ENCODE measurements at regions not wholly inside any gene's neighbourhood (a gene's known extent, or its start where the extent isn't known, plus 50 kb on each side); places are given as distances from the start of the nearest gene placed in this dataset.

- no peak for DNase-seq (ENCODE audit: low spot score)
Observed at GRCh38 chr9:8088477-8088876, 288.9 kb upstream of the DMAC1 start.

GRCh38 chr9:8085986-8086385, 286.4 kb upstream of the DMAC1 start:
- DNase-seq (ENCODE audit: low spot score) = no peak

DNA sequence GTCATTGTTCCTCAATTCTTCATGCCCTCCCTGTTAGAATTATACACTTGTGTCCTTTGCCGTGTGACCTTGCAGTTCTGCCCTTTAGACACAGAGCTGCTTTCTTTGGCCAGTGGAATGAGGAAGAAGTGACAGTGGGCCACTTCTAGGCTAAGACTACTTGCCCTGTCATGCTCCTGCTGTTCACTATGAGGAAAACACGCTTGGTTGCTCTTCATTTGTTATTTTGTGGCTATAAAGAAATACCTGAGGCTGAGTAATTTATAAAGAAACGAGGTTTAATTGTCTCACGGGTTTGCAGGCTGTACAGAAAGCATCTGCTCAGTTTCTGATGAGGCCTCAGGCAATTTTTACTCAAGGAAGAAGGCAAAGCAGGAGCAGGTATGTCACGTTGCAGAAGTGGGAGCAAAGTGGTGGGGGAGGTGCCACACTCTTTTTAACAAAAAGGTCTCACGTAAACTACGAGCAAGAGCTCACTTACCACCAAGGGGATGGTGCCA, 279.1 kb upstream of the DMAC1 start:
- DNase-seq (ENCODE audit: low spot score) = no peak

DNA sequence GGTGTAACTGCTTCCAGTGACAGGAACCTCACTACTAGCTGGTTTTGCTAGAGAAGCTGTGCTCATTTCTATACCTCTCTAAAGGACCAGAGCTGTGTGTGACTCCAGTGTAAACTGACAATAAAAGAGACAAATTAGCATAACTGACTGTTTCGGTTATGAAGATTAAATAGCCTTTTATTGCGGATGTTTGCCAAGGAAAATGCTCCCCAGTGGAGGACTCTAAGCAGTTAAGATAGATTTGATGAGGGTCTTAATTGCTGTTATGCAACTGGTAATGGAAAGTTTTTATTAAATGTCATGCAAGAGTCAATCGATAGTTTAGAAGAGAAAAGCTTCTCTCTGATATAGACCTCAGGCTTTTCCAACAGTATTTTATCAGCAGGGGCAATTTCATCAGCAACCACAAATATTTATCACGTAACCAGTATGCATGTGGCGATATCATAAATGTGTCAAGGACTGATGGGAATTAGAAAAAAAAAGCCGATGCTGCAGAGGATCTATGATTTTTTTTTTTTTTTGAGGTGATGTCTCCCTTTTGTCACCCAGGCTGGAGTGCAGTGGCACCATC, 275.2 kb upstream of the DMAC1 start:
- no peak for DNase-seq (ENCODE audit: low spot score)

- DNase-seq (ENCODE audit: low spot score) = no peak
Observed at GRCh38 chr9:8071445-8071798, 271.8 kb upstream of the DMAC1 start.

DNA sequence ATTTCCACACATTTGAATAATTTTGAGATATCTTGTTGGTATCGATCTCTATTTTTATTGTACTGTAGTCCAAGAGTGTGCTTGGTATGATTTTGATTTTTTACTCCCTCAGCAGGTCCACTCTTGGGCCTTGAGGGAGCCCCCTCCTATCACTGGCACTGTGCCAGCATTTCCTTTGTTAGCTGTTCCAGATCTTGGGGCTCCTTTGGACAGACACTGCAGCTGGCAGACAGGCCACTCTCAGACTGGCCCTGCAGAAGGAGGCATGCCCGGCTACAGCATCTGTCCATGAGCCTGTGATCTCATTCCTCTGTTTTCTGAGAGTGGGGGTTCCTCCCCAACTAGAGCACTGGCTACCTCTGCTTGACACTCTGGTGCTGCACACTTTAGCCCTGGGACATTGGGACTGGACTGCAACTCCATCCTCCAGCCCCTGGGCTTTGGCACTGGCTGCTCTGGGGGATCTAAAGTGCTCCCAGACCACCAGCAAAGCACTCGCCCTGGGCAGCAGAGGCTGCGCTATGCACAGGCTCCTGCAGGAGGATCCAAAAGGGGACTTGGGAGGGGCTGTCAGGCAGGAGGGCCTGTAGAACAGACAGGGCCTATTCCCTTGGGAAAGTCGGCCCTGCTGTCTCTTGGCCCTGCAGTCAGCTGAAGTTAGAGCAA, 271.3 kb upstream of the DMAC1 start:
- DNase-seq (ENCODE audit: low spot score) = peak; percentile 26

- DNase-seq (ENCODE audit: low spot score) = no peak
Observed at GRCh38 chr9:8062459-8062858, 262.9 kb upstream of the DMAC1 start.

DNA sequence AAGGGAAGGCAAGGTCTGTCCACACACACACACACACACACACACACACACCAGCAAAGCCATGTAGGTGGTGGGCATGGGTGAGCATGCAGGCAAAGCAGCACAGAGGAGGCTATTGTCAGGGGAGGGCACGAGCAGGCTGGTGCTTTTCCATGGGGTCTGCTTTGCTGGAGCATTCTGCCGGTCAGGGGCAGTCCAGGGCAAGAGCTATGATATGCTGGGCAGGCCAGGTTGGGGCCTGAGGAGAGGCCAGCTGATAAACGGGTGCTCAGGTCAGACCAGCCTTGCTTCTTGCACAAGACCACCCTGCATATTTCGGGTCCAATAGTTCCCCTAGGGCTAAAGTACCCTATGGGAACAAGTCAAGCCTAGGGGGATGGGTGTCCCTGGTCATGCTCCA, 253.9 kb upstream of the DMAC1 start:
- no peak for DNase-seq (ENCODE audit: low spot score)

- no peak for DNase-seq (ENCODE audit: low spot score)
Observed at GRCh38 chr9:8052991-8053390, 253.4 kb upstream of the DMAC1 start.

GRCh38 chr9:8037745-8038144, 238.2 kb upstream of the DMAC1 start:
- DNase-seq (ENCODE audit: low spot score) = no peak

DNA sequence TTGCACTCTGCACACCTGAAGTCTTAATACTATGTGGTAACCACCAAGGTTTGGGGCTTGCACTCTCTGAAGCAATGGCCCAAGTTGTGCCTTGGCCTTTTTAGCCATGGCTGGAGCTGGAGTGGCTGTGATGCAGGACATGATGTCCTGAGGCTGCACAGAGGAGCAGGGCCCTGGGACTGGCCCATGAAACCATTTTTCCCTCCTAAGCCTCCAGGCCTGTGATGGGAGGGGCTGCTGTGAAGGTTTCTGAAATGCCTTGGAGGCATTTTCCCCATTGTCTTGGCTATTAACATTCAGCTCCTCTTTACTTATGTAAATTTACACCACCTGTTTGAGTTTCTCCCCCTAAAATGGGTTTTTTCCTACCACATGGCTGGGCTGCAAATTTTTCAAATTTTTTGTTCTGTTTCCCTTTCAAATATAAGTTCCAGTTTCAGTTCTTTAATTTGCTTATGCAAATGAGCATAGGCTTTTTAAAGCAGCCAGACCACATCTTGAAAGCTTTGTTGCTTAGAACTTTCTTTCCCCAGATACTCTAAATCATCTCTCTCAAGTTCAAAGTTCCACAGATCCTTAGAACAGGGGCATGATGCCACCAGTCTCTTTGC, 237.4 kb upstream of the DMAC1 start:
- DNase-seq (ENCODE audit: low spot score) = no peak

GRCh38 chr9:8033794-8034193, 234.2 kb upstream of the DMAC1 start:
- no peak for DNase-seq (ENCODE audit: low spot score)

GRCh38 chr9:8030095-8030494, 230.5 kb upstream of the DMAC1 start:
- DNase-seq (ENCODE audit: low spot score) = no peak

DNA sequence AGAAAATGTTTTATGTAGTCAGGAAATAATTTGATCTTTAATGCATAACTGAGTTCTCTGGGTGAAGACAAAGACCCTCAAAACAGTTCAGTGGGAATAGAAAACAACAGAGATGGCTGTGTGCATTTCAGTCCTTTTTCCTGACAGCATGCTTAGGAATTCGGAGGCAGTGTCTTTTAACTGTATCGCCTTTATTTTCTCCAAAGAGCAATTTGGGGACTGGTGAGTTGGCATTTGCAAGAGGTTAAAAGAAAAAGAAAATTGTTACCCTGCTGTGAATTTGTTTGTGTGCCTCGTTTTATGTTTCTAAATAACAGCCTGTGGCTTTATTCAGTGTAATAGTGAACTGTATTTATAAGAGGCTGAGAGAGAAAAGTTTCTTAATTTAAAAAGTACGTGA, 227.8 kb upstream of the DMAC1 start:
- DNase-seq (ENCODE audit: low spot score) = no peak

- DNase-seq (ENCODE audit: low spot score) = no peak
Observed at GRCh38 chr9:8025551-8025950, 226.0 kb upstream of the DMAC1 start.

DNA sequence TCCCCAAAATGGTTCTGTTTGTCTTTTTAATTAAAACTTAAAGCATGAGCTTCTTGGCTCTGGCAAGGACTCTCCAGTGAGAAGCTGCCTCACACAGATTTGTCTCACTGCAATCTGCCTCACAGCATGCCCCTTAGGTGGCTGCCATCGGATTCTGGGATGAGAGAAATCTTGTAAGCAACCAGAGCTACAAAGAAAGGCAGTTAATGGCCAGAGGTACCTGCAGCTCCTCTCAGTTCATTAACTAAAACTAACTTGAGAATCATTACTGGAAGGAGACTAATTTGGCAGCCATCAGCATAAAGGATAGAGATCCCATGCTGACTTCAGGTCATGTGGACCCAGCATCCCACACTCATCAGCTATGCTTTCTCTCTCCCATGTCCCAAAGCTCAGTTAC, 220.6 kb upstream of the DMAC1 start:
- no peak for DNase-seq (ENCODE audit: low spot score)

- no peak for DNase-seq (ENCODE audit: low spot score)
Observed at GRCh38 chr9:8019636-8020035, 220.1 kb upstream of the DMAC1 start.

DNA sequence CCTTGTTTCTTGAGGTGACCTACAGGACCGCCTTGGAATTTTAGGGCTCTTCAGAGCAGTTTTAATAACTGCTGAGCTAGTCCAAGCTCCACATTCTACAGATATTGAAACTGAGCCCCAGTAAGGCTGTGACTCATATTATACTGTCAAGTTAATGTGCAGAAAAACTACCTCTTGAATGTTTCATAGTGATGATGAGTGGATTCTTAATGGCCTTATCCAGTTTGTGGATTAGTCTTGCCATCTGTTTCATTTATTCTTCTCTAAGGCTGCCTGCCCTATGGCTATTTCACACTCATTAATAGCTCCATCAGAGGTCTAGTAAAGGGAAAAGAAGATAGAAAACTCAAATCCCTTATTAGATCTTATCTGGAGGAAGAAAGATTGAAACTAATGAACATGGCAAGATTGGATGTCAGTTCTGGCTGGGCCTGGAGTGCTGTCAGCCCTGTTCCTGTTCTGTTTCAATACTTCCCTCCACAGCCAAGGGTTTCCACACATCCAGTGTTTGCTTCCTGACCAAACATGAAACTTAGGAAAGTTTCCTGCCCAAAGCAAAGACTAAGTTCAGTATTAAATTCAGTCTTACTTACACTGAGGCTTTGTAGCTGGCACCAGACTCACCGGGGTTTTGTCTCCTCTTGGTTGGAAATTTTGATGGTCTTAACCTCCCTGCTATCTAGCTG, 215.6 kb upstream of the DMAC1 start:
- no peak for DNase-seq (ENCODE audit: low spot score)

DNA sequence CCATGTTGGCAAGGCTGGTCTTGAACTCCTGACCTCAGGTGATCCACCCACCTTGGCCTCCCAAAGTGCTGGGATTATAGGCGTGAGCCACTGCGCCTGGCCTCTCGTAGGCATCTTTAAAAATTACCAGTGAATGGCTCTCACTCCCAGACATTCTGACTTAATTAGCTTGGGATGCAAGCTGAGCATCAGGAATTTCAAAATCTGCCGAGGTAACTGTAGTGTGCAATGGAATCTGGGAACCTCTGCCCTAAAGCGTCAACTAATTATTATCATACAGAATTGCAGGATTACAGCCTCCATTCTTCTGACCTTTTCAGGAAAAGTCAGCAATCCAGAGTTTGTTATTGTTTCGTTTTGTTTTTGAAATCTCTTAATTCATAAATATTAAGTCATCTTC, 213.4 kb upstream of the DMAC1 start:
- DNase-seq (ENCODE audit: low spot score) = no peak

DNA sequence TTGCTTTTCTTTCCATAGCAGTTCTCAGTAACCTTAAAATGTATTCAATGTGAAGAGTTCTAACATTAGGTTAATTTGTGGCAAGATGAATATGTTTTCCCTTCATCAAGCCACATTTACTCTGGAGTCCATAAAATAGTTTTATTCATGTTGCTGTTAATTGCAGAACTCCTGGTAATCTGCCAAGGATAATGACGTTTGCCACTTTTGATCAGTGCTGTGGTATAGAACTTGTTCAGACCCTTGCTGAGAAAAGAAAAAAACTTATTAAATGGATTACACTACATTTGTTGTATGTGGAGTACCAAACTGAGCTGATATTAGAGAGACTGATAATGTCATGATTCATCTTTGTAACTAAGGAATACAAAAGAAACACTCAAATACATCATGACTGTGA, 212.4 kb upstream of the DMAC1 start:
- no peak for DNase-seq (ENCODE audit: low spot score)

- DNase-seq (ENCODE audit: low spot score) = no peak
Observed at GRCh38 chr9:7996558-7996957, 197.0 kb upstream of the DMAC1 start.

DNA sequence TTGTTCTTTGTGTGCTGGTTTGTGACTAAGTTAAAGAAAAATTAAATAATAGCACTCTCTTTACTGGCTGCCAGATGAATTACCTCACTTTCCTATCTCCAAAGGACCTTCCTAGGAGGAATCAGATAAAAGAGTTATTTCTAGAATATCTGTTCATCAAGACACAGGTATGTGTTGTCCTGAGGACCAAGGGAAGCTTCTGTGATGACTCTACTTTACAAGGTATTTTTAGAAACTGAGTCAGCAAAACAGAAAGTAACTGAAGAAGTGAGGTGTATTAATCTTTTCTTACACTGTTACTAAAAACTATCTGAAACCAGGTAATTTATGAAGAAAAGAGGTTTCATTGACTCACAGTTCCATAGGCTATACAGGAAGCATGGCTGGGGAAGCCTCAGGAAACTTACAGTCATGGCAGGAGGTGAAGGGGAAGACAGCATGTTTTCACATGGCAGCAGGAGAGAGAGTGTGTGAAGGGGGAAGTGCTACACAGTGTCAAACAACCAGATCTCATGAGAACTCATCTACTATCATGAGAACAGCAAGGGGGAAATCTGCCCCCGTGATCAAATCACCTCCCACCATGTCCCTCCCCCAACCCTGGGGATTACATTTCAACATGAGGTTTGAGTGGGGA, 189.2 kb upstream of the DMAC1 start:
- no peak for DNase-seq (ENCODE audit: low spot score)

- DNase-seq (ENCODE audit: low spot score) = peak; percentile 49
Observed at GRCh38 chr9:7984692-7985091, 185.1 kb upstream of the DMAC1 start.

All from globus pallidus (tissue), 1 donor.